Fibroblast of lung (primary cell): ENCODE measurements at regions not wholly inside any gene's neighbourhood (a gene's known extent, or its start where the extent isn't known, plus 50 kb on each side); places are given as distances from the start of the nearest gene placed in this dataset.

Experiments used
- EZH2 ChIP-seq: IDR thresholded peaks from 2 replicates; pipeline ENCODE4 v1.5.1; 2012; ENCODE audit warnings: low read length, control low read depth, mild to moderate bottlenecking; ENCODE audit errors: missing control alignments
- TF ChIP-seq, protein P1 (sequence below), 2 donors: IDR thresholded peaks in 1 of 2; conservative IDR thresholded peaks in 1 of 2; 1 replicate in 1 of 2; 2 replicates in 1 of 2; pipeline ENCODE4 v1.5.1; 2011 to 2012; ENCODE audit warnings: low read length in 2 of 2, control low read depth in 1 of 2, inconsistent platforms in 1 of 2, low read depth in 1 of 2, mild to moderate bottlenecking in 1 of 2

GRCh38 chr3:181230258-181230657 is 240.7 kb upstream of the DNAJC19 start:
- TF ChIP-seq, protein P1, sequence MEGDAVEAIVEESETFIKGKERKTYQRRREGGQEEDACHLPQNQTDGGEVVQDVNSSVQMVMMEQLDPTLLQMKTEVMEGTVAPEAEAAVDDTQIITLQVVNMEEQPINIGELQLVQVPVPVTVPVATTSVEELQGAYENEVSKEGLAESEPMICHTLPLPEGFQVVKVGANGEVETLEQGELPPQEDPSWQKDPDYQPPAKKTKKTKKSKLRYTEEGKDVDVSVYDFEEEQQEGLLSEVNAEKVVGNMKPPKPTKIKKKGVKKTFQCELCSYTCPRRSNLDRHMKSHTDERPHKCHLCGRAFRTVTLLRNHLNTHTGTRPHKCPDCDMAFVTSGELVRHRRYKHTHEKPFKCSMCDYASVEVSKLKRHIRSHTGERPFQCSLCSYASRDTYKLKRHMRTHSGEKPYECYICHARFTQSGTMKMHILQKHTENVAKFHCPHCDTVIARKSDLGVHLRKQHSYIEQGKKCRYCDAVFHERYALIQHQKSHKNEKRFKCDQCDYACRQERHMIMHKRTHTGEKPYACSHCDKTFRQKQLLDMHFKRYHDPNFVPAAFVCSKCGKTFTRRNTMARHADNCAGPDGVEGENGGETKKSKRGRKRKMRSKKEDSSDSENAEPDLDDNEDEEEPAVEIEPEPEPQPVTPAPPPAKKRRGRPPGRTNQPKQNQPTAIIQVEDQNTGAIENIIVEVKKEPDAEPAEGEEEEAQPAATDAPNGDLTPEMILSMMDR (conservative IDR thresholded peaks at IDR 0.05 in 1 of 2, IDR thresholded peaks at IDR 0.05 in 1 of 2; ENCODE audit: low read depth in 1 of 2, low read length in 2 of 2): no peak
- no peak for TF ChIP-seq EZH2
